Stimulated activated CD8-positive, alpha-beta memory T cell treated with anti-CD3 and anti-CD28 coated beads, Interleukin-4, amount 100 ng/mL, for 24 hours (primary cell): ENCODE measurements at regions not wholly inside any gene's neighbourhood (a gene's known extent, or its start where the extent isn't known, plus 50 kb on each side); places are given as distances from the start of the nearest gene placed in this dataset.

Source experiments
- DNase-seq: peaks from one replicate; pipeline ENCODE4 v3.0.0-alpha.2; 2020; ENCODE audit warnings: low read depth

- DNase-seq = no peak
Observed at GRCh38 chr2:8204711-8205110, 477.1 kb upstream of the ID2 start.

GRCh38 chr2:8209494-8209893 lies 472.4 kb upstream of the ID2 start:
- DNase-seq = no peak

- DNase-seq = no peak
Observed at GRCh38 chr2:8211384-8211783, 470.5 kb upstream of the ID2 start.

- DNase-seq = no peak
Observed at GRCh38 chr2:8212239-8212638, 469.6 kb upstream of the ID2 start.

- DNase-seq = no peak
Observed at GRCh38 chr2:8214036-8214615, 467.7 kb upstream of the ID2 start.

GRCh38 chr2:8215159-8215863 lies 466.5 kb upstream of the ID2 start:
- no peak for DNase-seq

- no peak for DNase-seq
Observed at GRCh38 chr2:8215982-8216381, 465.9 kb upstream of the ID2 start.

GRCh38 chr2:8216397-8216796 lies 465.5 kb upstream of the ID2 start:
- no peak for DNase-seq

- DNase-seq = no peak
Observed at GRCh38 chr2:8217468-8218030, 464.3 kb upstream of the ID2 start.

GRCh38 chr2:8219096-8219495 lies 462.8 kb upstream of the ID2 start:
- no peak for DNase-seq

GRCh38 chr2:8219631-8220355 lies 462.1 kb upstream of the ID2 start:
- DNase-seq = no peak

- no peak for DNase-seq
Observed at GRCh38 chr2:8222979-8223694, 458.7 kb upstream of the ID2 start.

- no peak for DNase-seq
Observed at GRCh38 chr2:8223695-8224346, 458.0 kb upstream of the ID2 start.

GRCh38 chr2:8224347-8225190 lies 457.3 kb upstream of the ID2 start:
- no peak for DNase-seq

- DNase-seq = no peak
Observed at GRCh38 chr2:8225266-8225665, 456.6 kb upstream of the ID2 start.

- no peak for DNase-seq
Observed at GRCh38 chr2:8225798-8226197, 456.1 kb upstream of the ID2 start.

- peak; percentile 37 for DNase-seq
Observed at GRCh38 chr2:8229546-8229986, 452.3 kb upstream of the ID2 start.

- DNase-seq = no peak
Observed at GRCh38 chr2:8230466-8230865, 451.4 kb upstream of the ID2 start.

- DNase-seq = no peak
Observed at GRCh38 chr2:8231902-8232301, 450.0 kb upstream of the ID2 start.

- DNase-seq = no peak
Observed at GRCh38 chr2:8232871-8233270, 449.0 kb upstream of the ID2 start.

- DNase-seq = no peak
Observed at GRCh38 chr2:8234253-8234652, 447.6 kb upstream of the ID2 start.
